Uterus (tissue), 3 donors: ENCODE measurements at regions not wholly inside any gene's neighbourhood (a gene's known extent, or its start where the extent isn't known, plus 50 kb on each side); places are given as distances from the start of the nearest gene placed in this dataset.

ENCODE experiments used
- DNase-seq, 2 donors: peaks; one replicate each; pipeline ENCODE4 v3.0.0-alpha.2; 2019 to 2020
- H3K27ac ChIP-seq, 2 donors: fragments of 200-600 bp; sonication (generic); 1 replicate in 1 of 2; 2 replicates in 1 of 2; pipeline ENCODE4 v1.5.1; 2016 to 2018
- H3K27me3 ChIP-seq, 2 donors: fragments of 200-600 bp; sonication (generic); one replicate each; pipeline ENCODE4 v1.5.1; 2018 to 2019; ENCODE audit warnings: control low read depth in 1 of 2
- H3K36me3 ChIP-seq, 2 donors: fragments of 200-600 bp; sonication (generic); one replicate each; pipeline ENCODE4 v1.5.1; 2019; ENCODE audit warnings: control low read depth in 1 of 2
- H3K4me1 ChIP-seq, 2 donors: fragments of 200-600 bp; sonication (generic); one replicate each; pipeline ENCODE4 v1.5.1; 2018 to 2019; ENCODE audit warnings: control low read depth in 1 of 2
- H3K4me3 ChIP-seq, 2 donors: fragments of 200-600 bp; sonication (generic); 1 replicate in 1 of 2; 2 replicates in 1 of 2; pipeline ENCODE4 v1.5.1; 2018 to 2019; ENCODE audit warnings: mild to moderate bottlenecking in 1 of 2
- H3K9me3 ChIP-seq, 2 donors: fragments of 200-600 bp; sonication (generic); one replicate each; pipeline ENCODE4 v1.5.1; 2019; ENCODE audit warnings: control low read depth in 1 of 2
- CTCF ChIP-seq, 4 experiments: fragments of 200-600 bp in 2 of 4; fragments of 450-650 bp in 2 of 4; sonication (generic) in 2 of 4; IDR thresholded peaks; one replicate each; pipeline ENCODE4 v1.5.1; 2016 to 2019; ENCODE audit warnings: antibody characterized with exemption in 4 of 4, mild to moderate bottlenecking in 2 of 4, moderate library complexity in 1 of 4
- POLR2A ChIP-seq, 2 donors: fragments of 450-650 bp; IDR thresholded peaks; one replicate each; pipeline ENCODE4 v1.6.1; 2016; ENCODE audit warnings: antibody characterized with exemption in 2 of 2, mild to moderate bottlenecking in 1 of 2, moderate library complexity in 1 of 2
- intact Hi-C: fragments of 100-400 bp; cut with DNase I; formaldehyde crosslinking; loops from one replicate; pipeline ENCODE4 v1.15.1; 2023; ENCODE audit warnings: low total_unique reads
- donor health status: DM: yes; HTN: yes; CAD: no.

GRCh38 chr15:29872716-29873115 lies 50.4 kb upstream of the TJP1 start:
- no peak for TF ChIP-seq POLR2A (IDR thresholded peaks at IDR 0.05)
- no peak for TF ChIP-seq CTCF (IDR thresholded peaks at IDR 0.05)
- Histone ChIP-seq H3K4me1 (peaks cover 3 to 8% of the 10 kb centered on the region in 2 donors), H3K4me3 (no peak overlapping the region), H3K36me3 (no peaks in the 10 kb centered on the region), H3K9me3 (no peaks in the 10 kb centered on the region), H3K27ac (peak overlapping the region; percentile 78 to 91), H3K27me3 (no peaks in the 10 kb centered on the region)
- intact Hi-C loops = no loop called here
- no peak for DNase-seq
